C4-2B (cell line): ENCODE measurements at regions not wholly inside any gene's neighbourhood (a gene's known extent, or its start where the extent isn't known, plus 50 kb on each side); places are given as distances from the start of the nearest gene placed in this dataset.

Source experiments
- CTCF ChIP-seq: fragments of 450-650 bp; conservative IDR thresholded peaks from 2 replicates; pipeline ENCODE4 v1.5.1; 2017; ENCODE audit warnings: mild to moderate bottlenecking
- ZFX ChIP-seq: fragments of 450-650 bp; IDR thresholded peaks from 2 replicates; pipeline ENCODE4 v1.6.1; 2017

- no peak for TF ChIP-seq CTCF
- no peak for TF ChIP-seq ZFX
These were observed 439.8 kb upstream of the EEF2KMT start for GRCh38 chr16:5537347-5537746.
